ENCODE measurements at regions not wholly inside any gene's neighbourhood (a gene's known extent, or its start where the extent isn't known, plus 50 kb on each side); places are given as distances from the start of the nearest gene placed in this dataset.

GRCh38 chr9:30178610-30179009 lies 2205.8 kb upstream of the ACO1 start:
- FAIRE-seq: no peak
- TF ChIP-seq CTCF (IDR thresholded peaks at IDR 0.05; ENCODE audit: extremely low read depth in 1 of 2, insufficient read depth in 1 of 2, low read depth in 1 of 2, low read length in 2 of 2) (no peak), POLR2AphosphoS5 (IDR thresholded peaks at IDR 0.05; ENCODE audit: insufficient read depth, low read depth, low read length) (no peak), FOS (IDR thresholded peaks at IDR 0.05; ENCODE audit: borderline replicate concordance, insufficient read depth, low read length) (no peak), POLR2A (IDR thresholded peaks at IDR 0.05; ENCODE audit: low read depth, low read length) (no peak), GATA2 (IDR thresholded peaks at IDR 0.05; ENCODE audit: insufficient read depth, insufficient read length, low read depth, low read length) (no peak), MAX (IDR thresholded peaks at IDR 0.05; ENCODE audit: insufficient read depth, insufficient read length) (no peak), JUN (IDR thresholded peaks at IDR 0.05; ENCODE audit: borderline replicate concordance, insufficient read depth, insufficient read length, low read depth) (no peak), MYC (IDR thresholded peaks at IDR 0.05; ENCODE audit: low read depth, low read length) (no peak), EZH2 (IDR thresholded peaks at IDR 0.05; ENCODE audit: borderline replicate concordance, low read depth, low read length, severe bottlenecking) (no peak)
- ChIA-PET POLR2A (no interaction called here), CTCF (no interaction called here)
- Histone ChIP-seq H3K9me3 (replicated peaks; ENCODE audit: control insufficient read depth, insufficient read depth, low read length) (peaks cover 2% of the 10 kb centered on the region), H3K27me3 (ENCODE audit: control insufficient read depth in 2 of 2, insufficient read depth in 2 of 2, low read length in 2 of 2) (no peaks in the 10 kb centered on the region), H3K4me3 (replicated peaks in 1 of 3; ENCODE audit: insufficient read depth in 1 of 3, low read depth in 1 of 3, low read length in 3 of 3) (no peak overlapping the region), H3K9ac (replicated peaks; ENCODE audit: extremely low read depth, insufficient read depth, low read length) (no peak overlapping the region), H3K79me2 (ENCODE audit: control insufficient read depth, insufficient read depth, low read length) (no peaks in the 10 kb centered on the region), H4K20me1 (replicated peaks; ENCODE audit: control insufficient read depth, extremely low read depth, insufficient read depth, low read length) (no peaks in the 10 kb centered on the region), H2AFZ (ENCODE audit: low read depth, low read length) (no peak overlapping the region), H3K36me3 (ENCODE audit: control insufficient read depth in 2 of 2, extremely low read depth in 1 of 2, insufficient read depth in 2 of 2, low read length in 2 of 2) (no peaks in the 10 kb centered on the region), H3K4me2 (ENCODE audit: insufficient read depth, low read length) (no peak overlapping the region), H3K9me1 (replicated peaks; ENCODE audit: control insufficient read depth, extremely low read depth, insufficient read depth, low read length) (no peaks in the 10 kb centered on the region), H3K27ac (ENCODE audit: insufficient read depth, low read depth, low read length) (no peak overlapping the region), H3K4me1 (ENCODE audit: control insufficient read depth, extremely low read depth, insufficient read depth, low read length) (no peaks in the 10 kb centered on the region)
- intact Hi-C loops (cut with micrococcal nuclease): no loop called here
- BruUV-seq (replicated peaks): no TSS peak
- DNase-seq (ENCODE audit: low read depth, low spot score): no peak
- dilution Hi-C loops (cut with MboI; ENCODE audit: extremely low pct_ligation_motif_present, low sequenced_read_pairs): no loop called here
